ENCODE measurements at regions not wholly inside any gene's neighbourhood (a gene's known extent, or its start where the extent isn't known, plus 50 kb on each side); places are given as distances from the start of the nearest gene placed in this dataset.

DNA sequence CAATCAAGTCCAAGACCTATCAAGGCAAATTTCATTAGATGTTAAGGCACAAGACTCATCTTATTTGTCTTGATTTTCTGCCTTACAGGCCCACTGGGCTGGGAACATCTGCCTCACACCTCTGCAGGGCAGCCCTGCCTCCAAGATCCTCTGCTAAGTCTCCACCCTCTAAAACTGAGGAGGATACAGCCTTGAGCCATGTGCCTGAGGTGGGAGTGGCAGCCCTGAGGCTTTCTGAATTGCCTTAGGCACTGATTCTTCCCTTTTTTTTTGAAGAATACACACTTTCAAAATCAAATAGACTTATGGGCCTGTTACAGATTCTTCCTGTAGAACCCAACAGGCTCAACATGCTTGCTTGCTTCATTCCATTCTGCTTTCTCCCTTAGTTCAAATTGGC is 544.3 kb upstream of the ADAMTS5 start:
- Histone ChIP-seq H3K4me3 (ENCODE audit: low read depth, low read length) (no peak overlapping the region), H3K27me3 (ENCODE audit: insufficient read depth, low read length) (no peaks in the 10 kb centered on the region), H3K27ac (ENCODE audit: low read depth, low read length) (no peak overlapping the region), H2AFZ (ENCODE audit: low read length, unreplicated experiment) (no peak overlapping the region), H3K4me1 (ENCODE audit: control insufficient read depth, insufficient read depth, low read length, unreplicated experiment) (peaks cover 23% of the 10 kb centered on the region), H3K36me3 (ENCODE audit: insufficient read depth, low read length) (no peaks in the 10 kb centered on the region), H3K79me2 (ENCODE audit: control insufficient read depth, insufficient read depth, low read length, unreplicated experiment) (no peaks in the 10 kb centered on the region)

DNA sequence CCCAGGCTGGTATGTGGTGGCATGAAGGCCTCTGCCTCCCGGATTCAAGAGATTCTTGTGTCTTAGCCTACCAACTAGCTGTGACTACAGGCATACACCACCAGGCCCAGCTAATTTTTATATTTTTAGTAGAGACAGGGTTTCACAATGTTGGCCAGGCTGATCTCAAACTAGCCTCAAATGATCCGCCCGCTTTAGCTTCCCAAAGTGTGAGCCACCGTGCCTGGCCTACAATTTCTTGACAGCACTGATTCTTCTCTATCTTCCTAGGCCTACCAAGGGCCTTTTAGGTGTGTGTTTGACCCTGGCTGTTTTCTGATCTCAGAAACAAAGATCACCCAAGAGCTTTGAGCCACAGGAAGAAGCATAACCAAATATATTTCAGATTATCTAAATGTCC is 540.8 kb upstream of the ADAMTS5 start:
- Histone ChIP-seq H3K4me3 (ENCODE audit: low read depth, low read length) (no peak overlapping the region), H3K27ac (ENCODE audit: low read depth, low read length) (no peak overlapping the region), H3K4me1 (ENCODE audit: control insufficient read depth, insufficient read depth, low read length, unreplicated experiment) (peaks cover 13% of the 10 kb centered on the region), H3K27me3 (ENCODE audit: insufficient read depth, low read length) (no peaks in the 10 kb centered on the region), H3K36me3 (ENCODE audit: insufficient read depth, low read length) (no peaks in the 10 kb centered on the region), H3K79me2 (ENCODE audit: control insufficient read depth, insufficient read depth, low read length, unreplicated experiment) (no peaks in the 10 kb centered on the region), H2AFZ (ENCODE audit: low read length, unreplicated experiment) (no peak overlapping the region)

DNA sequence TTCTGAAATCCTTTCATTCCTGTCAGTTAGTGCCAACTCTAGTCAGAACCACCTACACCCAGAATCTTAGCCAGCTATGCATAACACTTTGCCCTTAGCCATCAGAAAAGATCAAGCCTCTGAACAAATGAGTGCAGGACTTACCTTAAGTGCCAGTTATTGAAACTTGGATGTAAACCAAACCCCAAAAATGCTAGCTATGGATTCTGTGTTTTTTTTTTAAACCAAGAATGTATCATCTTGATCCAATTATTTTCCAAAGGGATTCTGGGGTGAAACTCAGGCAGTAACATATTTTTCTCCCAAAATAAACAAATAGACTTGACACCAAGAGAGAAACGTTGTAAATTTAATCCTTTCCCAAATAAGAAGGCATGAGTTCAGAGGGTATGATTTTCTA is 538.6 kb upstream of the ADAMTS5 start:
- H3K36me3 ChIP-seq (ENCODE audit: insufficient read depth, low read length): no peaks in the 10 kb centered on the region
- peak overlapping the region; percentile 50 for H3K27ac ChIP-seq (ENCODE audit: low read depth, low read length)
- H3K4me1 ChIP-seq (ENCODE audit: control insufficient read depth, insufficient read depth, low read length, unreplicated experiment): peaks cover 13% of the 10 kb centered on the region
- H3K79me2 ChIP-seq (ENCODE audit: control insufficient read depth, insufficient read depth, low read length, unreplicated experiment): no peaks in the 10 kb centered on the region
- H2AFZ ChIP-seq (ENCODE audit: low read length, unreplicated experiment): no peak overlapping the region
- no peak overlapping the region for H3K4me3 ChIP-seq (ENCODE audit: low read depth, low read length)
- H3K27me3 ChIP-seq (ENCODE audit: insufficient read depth, low read length): no peaks in the 10 kb centered on the region

DNA sequence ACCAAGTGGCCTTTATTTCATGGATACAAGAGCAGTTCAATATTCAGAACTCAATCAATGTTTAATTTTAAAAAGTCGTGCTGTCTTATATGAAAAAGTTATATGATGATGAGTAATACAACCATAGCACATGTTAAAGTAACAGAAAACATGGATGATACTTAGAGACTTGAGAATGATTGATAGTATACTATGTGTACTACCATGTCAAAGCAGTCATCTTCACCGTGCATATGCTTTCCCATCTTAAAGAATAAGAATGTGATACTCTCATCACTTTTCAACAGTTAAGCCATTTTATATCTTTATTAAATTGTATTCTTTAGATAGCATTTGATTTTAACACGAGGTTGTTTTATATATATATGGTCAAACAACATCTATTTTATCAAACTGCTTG is 535.9 kb upstream of the ADAMTS5 start:
- Histone ChIP-seq H3K79me2 (ENCODE audit: control insufficient read depth, insufficient read depth, low read length, unreplicated experiment) (no peaks in the 10 kb centered on the region), H3K4me3 (ENCODE audit: low read depth, low read length) (no peak overlapping the region), H3K36me3 (ENCODE audit: insufficient read depth, low read length) (no peaks in the 10 kb centered on the region), H2AFZ (ENCODE audit: low read length, unreplicated experiment) (no peak overlapping the region), H3K27ac (ENCODE audit: low read depth, low read length) (no peak overlapping the region), H3K4me1 (ENCODE audit: control insufficient read depth, insufficient read depth, low read length, unreplicated experiment) (peaks cover 16% of the 10 kb centered on the region), H3K27me3 (ENCODE audit: insufficient read depth, low read length) (no peaks in the 10 kb centered on the region)

DNA sequence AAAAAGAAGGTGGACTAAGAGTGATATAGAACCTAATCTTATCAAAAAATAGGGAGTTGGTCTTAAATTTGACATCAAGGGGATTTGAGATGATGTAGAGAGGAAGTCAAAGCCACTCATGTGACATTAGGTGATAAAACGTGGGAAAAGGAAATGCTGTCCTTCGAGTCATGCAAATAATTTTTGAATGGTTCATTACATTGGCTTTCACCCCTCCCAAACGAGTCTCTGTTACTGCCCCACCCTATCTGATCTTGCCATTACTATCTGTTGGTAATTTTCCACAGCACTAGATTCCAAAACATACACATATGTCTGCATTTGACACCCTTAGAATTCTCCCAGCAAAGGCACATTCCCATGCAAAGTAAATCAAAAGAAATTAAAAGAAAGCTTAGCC is 531.1 kb upstream of the ADAMTS5 start:
- H2AFZ ChIP-seq (ENCODE audit: low read length, unreplicated experiment): peak overlapping the region; percentile 12

DNA sequence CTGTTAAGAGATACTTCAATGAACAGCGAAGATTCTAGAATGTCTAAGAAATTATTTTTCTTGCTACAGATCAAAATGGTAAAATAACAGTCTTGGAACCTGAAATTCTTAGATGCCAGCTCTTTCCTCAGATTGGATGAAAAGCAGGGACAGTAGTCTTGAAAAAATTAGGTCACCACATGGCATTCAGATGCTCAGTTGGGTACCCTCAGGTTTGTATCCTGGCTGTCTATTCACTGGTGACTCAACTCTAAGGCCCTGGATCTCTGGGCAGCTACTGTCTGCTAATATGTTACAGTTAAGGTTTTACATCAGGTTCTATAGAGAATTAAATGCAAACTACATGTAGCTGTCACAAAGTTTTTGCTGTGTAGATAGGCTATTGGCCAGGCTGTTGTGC is 528.9 kb upstream of the ADAMTS5 start:
- no peaks in the 10 kb centered on the region for H3K79me2 ChIP-seq (ENCODE audit: control insufficient read depth, insufficient read depth, low read length, unreplicated experiment)
- H2AFZ ChIP-seq (ENCODE audit: low read length, unreplicated experiment): no peak overlapping the region
- H3K4me1 ChIP-seq (ENCODE audit: control insufficient read depth, insufficient read depth, low read length, unreplicated experiment): peaks cover 6% of the 10 kb centered on the region
- H3K4me3 ChIP-seq (ENCODE audit: low read depth, low read length): no peak overlapping the region
- no peaks in the 10 kb centered on the region for H3K36me3 ChIP-seq (ENCODE audit: insufficient read depth, low read length)
- H3K27me3 ChIP-seq (ENCODE audit: insufficient read depth, low read length): no peaks in the 10 kb centered on the region
- H3K27ac ChIP-seq (ENCODE audit: low read depth, low read length): no peak overlapping the region

More for the DNA sequence above, 531.1 kb upstream of the ADAMTS5 start:
- Histone ChIP-seq H3K79me2 (ENCODE audit: control insufficient read depth, insufficient read depth, low read length, unreplicated experiment) (no peaks in the 10 kb centered on the region), H3K27ac (ENCODE audit: low read depth, low read length) (no peak overlapping the region), H3K4me3 (ENCODE audit: low read depth, low read length) (no peak overlapping the region), H3K27me3 (ENCODE audit: insufficient read depth, low read length) (no peaks in the 10 kb centered on the region), H3K4me1 (ENCODE audit: control insufficient read depth, insufficient read depth, low read length, unreplicated experiment) (peaks cover 6% of the 10 kb centered on the region), H3K36me3 (ENCODE audit: insufficient read depth, low read length) (no peaks in the 10 kb centered on the region)

DNA sequence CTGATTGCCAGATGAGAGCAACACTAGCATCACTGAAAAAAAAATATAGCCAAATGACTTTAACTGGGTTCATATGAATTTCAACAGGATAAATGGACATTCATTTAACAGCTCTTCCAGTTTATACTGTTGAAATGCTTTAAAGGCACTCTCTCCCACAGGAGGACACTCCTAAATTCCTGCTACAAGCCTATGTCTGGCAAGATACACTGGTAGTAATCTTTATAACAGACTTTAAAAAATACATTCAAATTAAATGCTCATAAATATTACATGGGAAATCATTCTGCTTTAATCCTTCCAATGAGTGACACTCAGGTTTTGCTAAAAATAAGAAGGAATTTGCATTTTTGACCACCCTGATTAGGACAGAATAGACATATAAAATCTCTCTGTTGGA is 526.7 kb upstream of the ADAMTS5 start:
- Histone ChIP-seq H3K79me2 (ENCODE audit: control insufficient read depth, insufficient read depth, low read length, unreplicated experiment) (no peaks in the 10 kb centered on the region), H3K4me3 (ENCODE audit: low read depth, low read length) (no peak overlapping the region), H3K4me1 (ENCODE audit: control insufficient read depth, insufficient read depth, low read length, unreplicated experiment) (peaks cover 8% of the 10 kb centered on the region), H3K27me3 (ENCODE audit: insufficient read depth, low read length) (no peaks in the 10 kb centered on the region), H3K27ac (ENCODE audit: low read depth, low read length) (no peak overlapping the region), H2AFZ (ENCODE audit: low read length, unreplicated experiment) (no peak overlapping the region), H3K36me3 (ENCODE audit: insufficient read depth, low read length) (no peaks in the 10 kb centered on the region)

DNA sequence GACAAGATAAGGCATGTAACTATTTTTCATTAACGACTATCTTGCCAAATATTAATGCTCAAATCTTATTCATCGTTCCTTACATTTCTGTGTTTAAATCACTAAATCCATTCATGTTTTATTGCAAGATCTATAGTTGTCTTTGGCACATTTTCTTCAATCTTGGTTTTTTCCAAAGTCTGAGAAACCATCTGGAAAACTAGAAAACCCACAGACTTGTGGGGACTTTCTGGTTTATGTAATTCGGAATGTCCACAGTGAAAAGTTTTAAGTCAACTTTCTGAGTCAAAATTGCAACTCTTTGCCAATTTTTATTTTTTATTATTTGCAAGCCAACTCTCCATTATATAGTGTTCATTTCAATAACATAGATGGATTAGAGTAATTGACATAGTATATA is 520.8 kb upstream of the ADAMTS5 start:
- peaks cover 4% of the 10 kb centered on the region for H3K4me1 ChIP-seq (ENCODE audit: control insufficient read depth, insufficient read depth, low read length, unreplicated experiment)
- no peak overlapping the region for H3K27ac ChIP-seq (ENCODE audit: low read depth, low read length)
- no peaks in the 10 kb centered on the region for H3K27me3 ChIP-seq (ENCODE audit: insufficient read depth, low read length)
- peak overlapping the region; percentile 7 for H2AFZ ChIP-seq (ENCODE audit: low read length, unreplicated experiment)
- no peak overlapping the region for H3K4me3 ChIP-seq (ENCODE audit: low read depth, low read length)
- H3K36me3 ChIP-seq (ENCODE audit: insufficient read depth, low read length): no peaks in the 10 kb centered on the region
- H3K79me2 ChIP-seq (ENCODE audit: control insufficient read depth, insufficient read depth, low read length, unreplicated experiment): no peaks in the 10 kb centered on the region

DNA sequence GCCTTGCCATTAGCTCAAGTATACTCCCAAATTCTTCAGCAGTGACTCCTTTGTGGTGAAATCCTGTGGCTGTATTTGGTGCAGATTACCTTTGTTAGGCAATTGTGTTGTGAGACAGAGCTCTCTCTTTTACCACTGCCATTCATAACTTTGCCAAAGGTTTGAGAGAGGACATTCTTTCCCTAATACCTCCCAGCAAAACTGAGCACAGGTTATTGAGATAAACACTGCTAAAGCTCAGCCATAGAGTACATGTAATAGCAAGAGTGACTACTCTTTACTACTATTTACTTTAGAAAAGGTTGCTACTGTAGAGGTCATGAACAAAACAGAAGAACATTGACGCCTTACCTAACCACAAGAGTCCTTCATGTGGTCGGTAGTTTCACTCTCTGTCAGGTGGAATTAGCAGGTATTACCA is 514.0 kb upstream of the ADAMTS5 start:
- H3K79me2 ChIP-seq (ENCODE audit: control insufficient read depth, insufficient read depth, low read length, unreplicated experiment): no peaks in the 10 kb centered on the region
- H2AFZ ChIP-seq (ENCODE audit: low read length, unreplicated experiment): no peak overlapping the region
- no peak overlapping the region for H3K27ac ChIP-seq (ENCODE audit: low read depth, low read length)
- peaks cover 21% of the 10 kb centered on the region for H3K4me1 ChIP-seq (ENCODE audit: control insufficient read depth, insufficient read depth, low read length, unreplicated experiment)
- H3K36me3 ChIP-seq (ENCODE audit: insufficient read depth, low read length): no peaks in the 10 kb centered on the region
- H3K4me3 ChIP-seq (ENCODE audit: low read depth, low read length): no peak overlapping the region
- H3K27me3 ChIP-seq (ENCODE audit: insufficient read depth, low read length): no peaks in the 10 kb centered on the region

DNA sequence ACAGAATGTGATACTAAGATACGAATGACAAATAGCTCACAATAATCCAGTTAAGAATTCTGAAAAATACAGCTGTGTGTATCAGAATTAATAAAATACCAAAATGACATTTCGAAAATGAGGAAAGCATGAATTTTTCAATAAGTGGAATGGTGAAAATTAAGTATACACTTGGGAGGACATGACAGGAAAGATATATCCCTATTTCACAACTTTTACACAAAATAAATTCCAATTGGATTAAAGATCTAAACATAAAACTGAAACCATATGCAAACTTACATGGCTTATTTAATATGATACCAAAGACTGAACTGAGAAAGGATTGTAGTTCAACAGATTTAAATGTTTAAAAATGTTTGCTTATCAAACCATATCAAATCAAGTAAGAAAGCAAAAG is 510.4 kb upstream of the ADAMTS5 start:
- Histone ChIP-seq H3K27ac (ENCODE audit: low read depth, low read length) (0 out of 2 replicates have a peak overlapping the region, but pooled peaks have one; percentile 3), H3K4me1 (ENCODE audit: control insufficient read depth, insufficient read depth, low read length, unreplicated experiment) (peaks cover 21% of the 10 kb centered on the region), H3K36me3 (ENCODE audit: insufficient read depth, low read length) (no peaks in the 10 kb centered on the region), H3K79me2 (ENCODE audit: control insufficient read depth, insufficient read depth, low read length, unreplicated experiment) (no peaks in the 10 kb centered on the region), H3K4me3 (ENCODE audit: low read depth, low read length) (peak overlapping the region; percentile 33; the same call in 1 of the 2 replicates), H3K27me3 (ENCODE audit: insufficient read depth, low read length) (no peaks in the 10 kb centered on the region), H2AFZ (ENCODE audit: low read length, unreplicated experiment) (peak overlapping the region; percentile 70)

DNA sequence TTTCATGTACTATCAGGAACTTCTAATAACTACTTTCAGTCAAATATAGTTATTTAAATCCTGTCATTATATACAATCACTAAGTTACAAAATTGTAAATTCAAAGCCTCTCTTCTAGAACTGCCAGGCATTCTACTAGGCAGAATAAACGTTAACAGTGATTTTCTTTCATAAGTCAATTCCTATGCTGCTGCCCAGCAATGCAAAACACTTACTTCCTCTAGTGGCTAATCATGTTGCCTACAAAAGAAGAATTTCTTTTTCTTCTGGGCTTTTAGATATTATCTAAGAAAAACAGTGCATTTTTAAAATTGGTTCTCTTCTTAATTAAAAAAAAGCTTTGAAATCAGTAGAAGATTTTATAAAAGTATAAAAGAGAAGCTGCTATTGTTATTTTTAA is 509.8 kb upstream of the ADAMTS5 start:
- H3K36me3 ChIP-seq (ENCODE audit: insufficient read depth, low read length): no peaks in the 10 kb centered on the region
- H3K27ac ChIP-seq (ENCODE audit: low read depth, low read length): 0 out of 2 replicates have a peak overlapping the region, but pooled peaks have one; percentile 3
- H3K4me3 ChIP-seq (ENCODE audit: low read depth, low read length): no peak overlapping the region

More for the DNA sequence above, 509.8 kb upstream of the ADAMTS5 start:
- Histone ChIP-seq H3K79me2 (ENCODE audit: control insufficient read depth, insufficient read depth, low read length, unreplicated experiment) (no peaks in the 10 kb centered on the region), H2AFZ (ENCODE audit: low read length, unreplicated experiment) (peak overlapping the region; percentile 70), H3K4me1 (ENCODE audit: control insufficient read depth, insufficient read depth, low read length, unreplicated experiment) (peaks cover 21% of the 10 kb centered on the region), H3K27me3 (ENCODE audit: insufficient read depth, low read length) (no peaks in the 10 kb centered on the region)
